ENCODE measurements at regions not wholly inside any gene's neighbourhood (a gene's known extent, or its start where the extent isn't known, plus 50 kb on each side); places are given as distances from the start of the nearest gene placed in this dataset.

GRCh38 chr4:130699004-130699403 lies 1603.1 kb downstream of the C4orf33 start:
- no peak for DNase-seq (ENCODE audit: low spot score)
- in situ Hi-C loops (cut with MboI; ENCODE audit: low pct_unique_long_range_greater_than_20kb, low sequenced_read_pairs, unreplicated experiment): no loop called here
- no peak for TF ChIP-seq CTCF (IDR thresholded peaks at IDR 0.05; ENCODE audit: extremely low read depth, insufficient read depth, missing control alignments)

- in situ Hi-C loops (cut with MboI; ENCODE audit: low pct_unique_long_range_greater_than_20kb, low sequenced_read_pairs, unreplicated experiment): no loop called here
- TF ChIP-seq CTCF (IDR thresholded peaks at IDR 0.05; ENCODE audit: extremely low read depth, insufficient read depth, missing control alignments): no peak
- DNase-seq (ENCODE audit: low spot score): no peak
Measured at GRCh38 chr4:130703211-130703935, 1607.4 kb downstream of the C4orf33 start.

GRCh38 chr4:130705023-130705422 lies 1609.1 kb downstream of the C4orf33 start:
- TF ChIP-seq CTCF (IDR thresholded peaks at IDR 0.05; ENCODE audit: extremely low read depth, insufficient read depth, missing control alignments): no peak
- DNase-seq (ENCODE audit: low spot score): no peak
- in situ Hi-C loops (cut with MboI; ENCODE audit: low pct_unique_long_range_greater_than_20kb, low sequenced_read_pairs, unreplicated experiment): no loop called here

- no peak for TF ChIP-seq CTCF (IDR thresholded peaks at IDR 0.05; ENCODE audit: extremely low read depth, insufficient read depth, missing control alignments)
- no peak for DNase-seq (ENCODE audit: low spot score)
- in situ Hi-C loops (cut with MboI; ENCODE audit: low pct_unique_long_range_greater_than_20kb, low sequenced_read_pairs, unreplicated experiment): no loop called here
Measured at GRCh38 chr4:130712038-130712437, 1616.1 kb downstream of the C4orf33 start.

- DNase-seq (ENCODE audit: low spot score): no peak
- TF ChIP-seq CTCF (IDR thresholded peaks at IDR 0.05; ENCODE audit: extremely low read depth, insufficient read depth, missing control alignments): no peak
- in situ Hi-C loops (cut with MboI; ENCODE audit: low pct_unique_long_range_greater_than_20kb, low sequenced_read_pairs, unreplicated experiment): no loop called here
Measured at GRCh38 chr4:130714006-130714405, 1618.1 kb downstream of the C4orf33 start.

- in situ Hi-C loops (cut with MboI; ENCODE audit: low pct_unique_long_range_greater_than_20kb, low sequenced_read_pairs, unreplicated experiment): no loop called here
- no peak for DNase-seq (ENCODE audit: low spot score)
- no peak for TF ChIP-seq CTCF (IDR thresholded peaks at IDR 0.05; ENCODE audit: extremely low read depth, insufficient read depth, missing control alignments)
Measured at GRCh38 chr4:130722361-130722760, 1626.4 kb downstream of the C4orf33 start.

All from GM13977 (cell line).